ENCODE measurements at regions not wholly inside any gene's neighbourhood (a gene's known extent, or its start where the extent isn't known, plus 50 kb on each side); places are given as distances from the start of the nearest gene placed in this dataset.

DNA sequence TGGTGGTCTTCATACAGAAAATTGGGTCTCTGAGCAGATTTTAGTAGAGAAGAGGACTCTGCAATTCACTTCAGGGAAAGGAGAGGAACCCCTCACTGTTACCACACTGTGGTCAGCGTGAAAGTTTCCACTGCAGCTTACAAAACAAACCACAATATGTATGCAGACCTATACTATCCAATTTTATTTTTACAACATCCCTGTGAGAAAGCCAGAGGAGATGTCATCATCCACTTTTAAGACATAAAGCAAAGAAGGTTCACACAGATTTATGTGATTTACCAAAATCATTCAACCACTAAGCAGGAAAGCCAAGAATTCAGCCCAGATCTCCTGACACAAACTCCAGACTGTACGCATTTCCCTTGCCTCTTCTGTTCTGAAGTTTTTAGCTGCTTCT lies 442.4 kb downstream of the FRK start:
- DNase-seq (ENCODE audit: insufficient read length, low spot score) = no peak
- TF ChIP-seq, protein P1, sequence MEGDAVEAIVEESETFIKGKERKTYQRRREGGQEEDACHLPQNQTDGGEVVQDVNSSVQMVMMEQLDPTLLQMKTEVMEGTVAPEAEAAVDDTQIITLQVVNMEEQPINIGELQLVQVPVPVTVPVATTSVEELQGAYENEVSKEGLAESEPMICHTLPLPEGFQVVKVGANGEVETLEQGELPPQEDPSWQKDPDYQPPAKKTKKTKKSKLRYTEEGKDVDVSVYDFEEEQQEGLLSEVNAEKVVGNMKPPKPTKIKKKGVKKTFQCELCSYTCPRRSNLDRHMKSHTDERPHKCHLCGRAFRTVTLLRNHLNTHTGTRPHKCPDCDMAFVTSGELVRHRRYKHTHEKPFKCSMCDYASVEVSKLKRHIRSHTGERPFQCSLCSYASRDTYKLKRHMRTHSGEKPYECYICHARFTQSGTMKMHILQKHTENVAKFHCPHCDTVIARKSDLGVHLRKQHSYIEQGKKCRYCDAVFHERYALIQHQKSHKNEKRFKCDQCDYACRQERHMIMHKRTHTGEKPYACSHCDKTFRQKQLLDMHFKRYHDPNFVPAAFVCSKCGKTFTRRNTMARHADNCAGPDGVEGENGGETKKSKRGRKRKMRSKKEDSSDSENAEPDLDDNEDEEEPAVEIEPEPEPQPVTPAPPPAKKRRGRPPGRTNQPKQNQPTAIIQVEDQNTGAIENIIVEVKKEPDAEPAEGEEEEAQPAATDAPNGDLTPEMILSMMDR (IDR thresholded peaks at IDR 0.05; ENCODE audit: insufficient read depth, missing control alignments) = no peak
- FAIRE-seq = no peak

DNA sequence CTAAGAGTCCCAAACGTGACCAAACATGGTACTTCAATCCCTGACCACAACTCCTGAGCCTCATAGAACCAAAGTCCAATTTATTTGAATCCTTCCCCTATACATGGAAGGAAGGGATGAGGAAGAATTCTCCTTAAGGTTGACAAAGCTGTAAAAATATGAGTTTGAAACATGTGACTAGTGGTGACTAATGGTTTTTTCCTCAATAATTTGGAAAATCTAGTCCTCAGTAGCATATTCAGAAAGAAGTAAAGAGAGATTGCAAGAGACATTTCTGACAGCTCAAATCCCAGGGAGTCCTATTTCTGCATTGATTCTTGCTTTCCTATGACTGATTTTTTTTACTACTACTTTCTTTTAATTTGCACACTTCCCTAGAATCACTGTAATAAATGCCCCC lies 443.7 kb downstream of the FRK start:
- TF ChIP-seq, protein P1 (IDR thresholded peaks at IDR 0.05; ENCODE audit: insufficient read depth, missing control alignments) = no peak
- DNase-seq (ENCODE audit: insufficient read length, low spot score) = no peak
- no peak for FAIRE-seq

DNA sequence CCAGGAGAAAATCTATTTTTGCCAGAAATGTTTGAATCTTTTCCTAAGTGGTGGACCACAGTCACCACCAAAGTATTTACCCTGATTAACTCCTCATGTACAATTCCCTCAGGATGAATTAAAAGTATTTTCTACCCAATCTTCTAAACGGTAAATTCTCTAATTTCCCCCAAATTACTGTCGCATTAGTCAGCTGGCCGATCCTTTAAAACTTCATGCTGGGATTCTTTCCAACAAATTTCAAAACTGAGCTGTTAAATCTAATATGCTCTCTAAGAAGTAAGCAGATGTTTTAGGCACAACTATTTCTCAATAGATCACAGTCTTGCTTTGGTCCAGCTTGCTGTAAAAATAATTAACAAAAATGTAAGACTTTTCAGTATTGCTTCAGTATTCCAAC lies 447.2 kb downstream of the FRK start:
- DNase-seq (ENCODE audit: insufficient read length, low spot score) (no peak), FAIRE-seq (no peak)
- TF ChIP-seq, protein P1 (IDR thresholded peaks at IDR 0.05; ENCODE audit: insufficient read depth, missing control alignments) = no peak

DNA sequence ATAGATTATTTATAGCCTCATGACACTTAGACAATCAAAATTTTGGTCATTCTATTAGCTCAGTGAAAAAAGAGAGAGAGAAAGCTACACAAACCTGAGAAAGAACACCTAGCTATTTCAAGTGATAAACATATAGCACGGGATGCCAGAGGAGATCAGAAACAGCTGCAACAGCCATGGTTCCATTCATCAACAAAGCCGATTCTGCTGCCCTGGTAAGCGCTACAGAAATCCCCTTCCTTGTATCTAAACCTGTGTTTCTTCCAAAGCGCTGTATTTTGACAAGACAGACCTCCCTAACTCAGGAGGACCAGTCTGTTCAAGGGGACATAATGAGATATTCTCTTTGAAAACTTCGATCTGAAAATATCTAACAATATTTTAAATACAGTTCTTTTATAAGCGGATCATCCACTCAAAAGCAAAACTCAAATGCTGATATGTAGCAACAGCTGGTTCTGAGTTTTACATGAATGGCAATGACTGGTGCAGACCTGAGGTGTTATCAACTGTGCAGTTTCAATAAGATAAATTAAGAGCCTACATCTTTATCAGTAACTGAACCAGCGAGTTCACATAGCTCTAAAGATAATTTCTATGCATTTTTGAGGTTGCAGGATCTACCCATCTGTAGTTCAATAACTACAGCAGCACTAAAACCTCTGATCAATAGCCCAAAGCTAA lies 447.8 kb downstream of the FRK start:
- DNase-seq (ENCODE audit: insufficient read length, low spot score) = no peak
- TF ChIP-seq, protein P1 (IDR thresholded peaks at IDR 0.05; ENCODE audit: insufficient read depth, missing control alignments) = no peak
- no peak for FAIRE-seq

DNA sequence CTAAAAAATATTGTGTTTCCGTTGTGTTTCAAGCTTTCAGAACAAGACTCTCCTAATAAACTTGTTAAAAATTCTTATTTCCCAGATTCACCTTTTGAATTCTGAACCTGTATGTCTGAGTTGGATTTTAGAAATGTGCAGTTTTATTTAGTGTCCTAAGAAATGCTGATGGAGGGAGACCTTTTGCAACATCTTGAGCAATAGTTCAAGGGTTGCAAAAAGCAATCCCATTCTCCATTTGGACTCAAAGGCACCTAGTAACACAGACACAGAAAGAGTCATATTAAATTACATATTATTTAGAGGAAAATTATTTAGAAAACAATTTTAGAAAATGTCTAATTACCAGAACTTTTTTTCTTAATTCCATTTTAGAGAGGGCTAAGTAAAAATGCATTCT lies 448.5 kb downstream of the FRK start:
- FAIRE-seq = no peak
- DNase-seq (ENCODE audit: insufficient read length, low spot score) = no peak
- TF ChIP-seq, protein P1 (IDR thresholded peaks at IDR 0.05; ENCODE audit: insufficient read depth, missing control alignments) = no peak

DNA sequence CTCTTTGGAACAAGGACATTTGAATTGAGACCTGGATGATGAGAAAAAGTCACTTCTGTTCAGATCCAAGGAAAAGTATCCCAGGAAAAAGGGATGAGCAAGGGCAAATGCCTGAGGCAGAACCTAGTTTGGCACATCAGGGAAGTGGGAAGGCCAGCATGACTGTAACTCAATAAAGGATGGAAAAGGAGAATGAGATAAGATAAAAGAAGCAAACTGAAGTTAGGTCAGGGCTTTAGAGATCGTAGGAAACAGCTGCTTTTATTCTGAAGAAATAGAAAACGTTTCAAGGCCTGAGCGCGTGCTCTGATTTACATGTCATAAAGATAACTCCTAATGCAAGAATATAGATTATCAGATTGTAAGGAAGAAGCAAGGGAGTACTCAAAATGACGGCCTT lies 450.0 kb downstream of the FRK start:
- DNase-seq (ENCODE audit: insufficient read length, low spot score) = no peak
- no peak for FAIRE-seq

DNA sequence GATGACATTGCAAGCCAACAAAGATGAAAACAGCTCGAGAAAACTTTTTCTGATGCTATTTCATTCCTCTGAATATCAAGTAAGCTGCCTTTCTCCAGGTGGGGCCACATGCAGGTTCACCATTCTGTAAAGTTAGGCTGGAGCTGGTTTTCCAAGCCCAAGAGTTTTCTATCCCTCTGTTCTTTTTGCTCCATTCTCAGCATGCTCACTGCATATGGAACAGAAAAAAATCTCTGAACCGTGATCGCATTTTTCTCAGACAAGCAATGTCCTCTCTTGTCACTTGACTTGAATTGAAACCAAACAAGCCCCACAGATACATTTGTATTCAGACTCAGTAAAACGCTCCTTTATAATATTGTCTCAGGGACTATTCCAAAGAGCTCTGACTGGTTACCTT lies 451.6 kb downstream of the FRK start:
- FAIRE-seq = no peak
- TF ChIP-seq, protein P1 (IDR thresholded peaks at IDR 0.05; ENCODE audit: insufficient read depth, missing control alignments) = no peak
- DNase-seq (ENCODE audit: insufficient read length, low spot score) = no peak

More for the DNA sequence above, 450.0 kb downstream of the FRK start:
- TF ChIP-seq, protein P1 (IDR thresholded peaks at IDR 0.05; ENCODE audit: insufficient read depth, missing control alignments) = no peak
